AG04450 (cell line): ENCODE measurements at regions not wholly inside any gene's neighbourhood (a gene's known extent, or its start where the extent isn't known, plus 50 kb on each side); places are given as distances from the start of the nearest gene placed in this dataset.

Source experiments
- CTCF ChIA-PET: fragments of 300-600, 350-600 bp; formaldehyde crosslinking; extraction: SDS; loops from one replicate; lab custom pipeline; 2022; ENCODE audit warnings: antibody characterized with exemption, inconsistent platforms; lab: Charles Lee
- POLR2A ChIA-PET: fragments of 350-600 bp; formaldehyde crosslinking; extraction: SDS; loops from one replicate; lab custom pipeline; 2021; ENCODE audit warnings: antibody characterized with exemption, inconsistent platforms; lab: Yijun Ruan, JAX
- DNase-seq: peaks from one replicate; pipeline ENCODE4 v3.0.0-alpha.2; 2011; ENCODE audit warnings: low read depth, low spot score
- H3K27ac ChIP-seq: one replicate; pipeline ENCODE4 v1.5.1; 2012; ENCODE audit warnings: low read depth, low read length, control low read depth
- H3K27me3 ChIP-seq: one replicate; pipeline ENCODE4 v1.6.0; 2012; ENCODE audit warnings: low read length; ENCODE audit not compliant: control insufficient read depth, insufficient read depth
- H3K4me3 ChIP-seq: 2 replicates; pipeline ENCODE4 v1.5.1; 2011; ENCODE audit warnings: mild to moderate bottlenecking, low read depth, low read length, control low read depth
- H3K9me3 ChIP-seq: 2 replicates; pipeline ENCODE4 v1.5.1; 2012; ENCODE audit warnings: low read length; ENCODE audit not compliant: control insufficient read depth, insufficient read depth
- CTCF ChIP-seq: IDR thresholded peaks from 2 replicates; pipeline ENCODE4 v1.5.1; 2011; ENCODE audit warnings: low read depth, low read length, control low read depth, inconsistent platforms

GRCh38 chrX:116278826-116279225, 108.3 kb downstream of the AGTR2 start:
- DNase-seq, result no peak
- ChIA-PET CTCF (no interaction called here), POLR2A (no interaction called here)

GRCh38 chrX:116281106-116281505, 110.6 kb downstream of the AGTR2 start:
- Histone ChIP-seq H3K9me3 (no peaks in the 10 kb centered on the region), H3K4me3 (no peak overlapping the region), H3K27ac (no peak overlapping the region), H3K27me3 (no peaks in the 10 kb centered on the region)
- no peak for TF ChIP-seq CTCF
- CTCF ChIA-PET, result interaction anchor here (0.7 kb wide), 1 partner anchor 19 kb away, joined by 3 read pairs; no protein-coding TSS in a partner anchor
- POLR2A ChIA-PET, result no interaction called here
- no peak for DNase-seq

More at GRCh38 chrX:116278826-116279225, 108.3 kb downstream of the AGTR2 start:
- Histone ChIP-seq H3K4me3 (no peak overlapping the region), H3K27me3 (no peaks in the 10 kb centered on the region), H3K27ac (no peak overlapping the region), H3K9me3 (no peaks in the 10 kb centered on the region)
- TF ChIP-seq CTCF, result no peak

- Histone ChIP-seq H3K27ac (no peak overlapping the region), H3K4me3 (no peak overlapping the region), H3K27me3 (no peaks in the 10 kb centered on the region), H3K9me3 (no peaks in the 10 kb centered on the region)
- no peak for TF ChIP-seq CTCF
- DNase-seq, result no peak
- ChIA-PET CTCF (no interaction called here), POLR2A (no interaction called here)
Observed at GRCh38 chrX:116282751-116283150, 112.2 kb downstream of the AGTR2 start.

GRCh38 chrX:116284400-116284799, 113.9 kb downstream of the AGTR2 start:
- CTCF ChIA-PET, result no interaction called here
- no peak for DNase-seq
- Histone ChIP-seq H3K4me3 (no peak overlapping the region), H3K27ac (no peak overlapping the region), H3K9me3 (no peaks in the 10 kb centered on the region), H3K27me3 (no peaks in the 10 kb centered on the region)
- no peak for TF ChIP-seq CTCF
- POLR2A ChIA-PET, result no interaction called here

- CTCF ChIA-PET, result no interaction called here
- POLR2A ChIA-PET, result no interaction called here
- DNase-seq, result no peak
- no peak overlapping the region for H3K4me3 ChIP-seq
- H3K27me3 ChIP-seq, result no peaks in the 10 kb centered on the region
- H3K27ac ChIP-seq, result no peak overlapping the region
- no peaks in the 10 kb centered on the region for H3K9me3 ChIP-seq
- no peak for TF ChIP-seq CTCF
Observed at GRCh38 chrX:116285501-116285900, 115.0 kb downstream of the AGTR2 start.
